HG03558 (cell line): ENCODE measurements at regions not wholly inside any gene's neighbourhood (a gene's known extent, or its start where the extent isn't known, plus 50 kb on each side); places are given as distances from the start of the nearest gene placed in this dataset.

Experiments used
- ATAC-seq: cut with Tn5 transposase; IDR thresholded peaks from one replicate; pipeline ENCODE4 v1.9.1; 2021; ENCODE audit warnings: moderate number of reproducible peaks; ENCODE audit not compliant: unreplicated experiment; ENCODE audit errors: extremely low read depth

- no peak for ATAC-seq
These were observed 95.9 kb upstream of the HDAC9 start for GRCh38 chr7:18399436-18400235.

GRCh38 chr7:18400275-18400674 is 95.3 kb upstream of the HDAC9 start:
- ATAC-seq: no peak

GRCh38 chr7:18400726-18401125 is 94.8 kb upstream of the HDAC9 start:
- ATAC-seq: no peak

GRCh38 chr7:18401757-18402156 is 93.8 kb upstream of the HDAC9 start:
- ATAC-seq: no peak

GRCh38 chr7:18402488-18403183 is 92.9 kb upstream of the HDAC9 start:
- no peak for ATAC-seq

GRCh38 chr7:18405726-18406125 is 89.8 kb upstream of the HDAC9 start:
- ATAC-seq: no peak

GRCh38 chr7:18407385-18407784 is 88.2 kb upstream of the HDAC9 start:
- no peak for ATAC-seq

- no peak for ATAC-seq
These were observed 87.1 kb upstream of the HDAC9 start for GRCh38 chr7:18408461-18408860.

GRCh38 chr7:18408868-18409267 is 86.7 kb upstream of the HDAC9 start:
- no peak for ATAC-seq

- no peak for ATAC-seq
These were observed 82.1 kb upstream of the HDAC9 start for GRCh38 chr7:18413447-18413846.

GRCh38 chr7:18414885-18415284 is 80.7 kb upstream of the HDAC9 start:
- no peak for ATAC-seq

- no peak for ATAC-seq
These were observed 78.6 kb upstream of the HDAC9 start for GRCh38 chr7:18416988-18417387.

- no peak for ATAC-seq
These were observed 76.1 kb upstream of the HDAC9 start for GRCh38 chr7:18419456-18419855.

GRCh38 chr7:18420108-18420507 is 75.4 kb upstream of the HDAC9 start:
- ATAC-seq: no peak

- ATAC-seq: no peak
These were observed 74.8 kb upstream of the HDAC9 start for GRCh38 chr7:18420748-18421147.

- no peak for ATAC-seq
These were observed 74.1 kb upstream of the HDAC9 start for GRCh38 chr7:18421297-18422002.

- ATAC-seq: no peak
These were observed 70.3 kb upstream of the HDAC9 start for GRCh38 chr7:18425227-18425626.

- no peak for ATAC-seq
These were observed 69.6 kb upstream of the HDAC9 start for GRCh38 chr7:18425838-18426445.

GRCh38 chr7:18426564-18427226 is 68.9 kb upstream of the HDAC9 start:
- no peak for ATAC-seq

- ATAC-seq: no peak
These were observed 66.0 kb upstream of the HDAC9 start for GRCh38 chr7:18429547-18429946.
